ENCODE measurements at regions not wholly inside any gene's neighbourhood (a gene's known extent, or its start where the extent isn't known, plus 50 kb on each side); places are given as distances from the start of the nearest gene placed in this dataset.

GRCh38 chr2:57934659-57935058, 111.9 kb upstream of the VRK2 start:
- no peak for DNase-seq (ENCODE audit: low spot score)

- DNase-seq (ENCODE audit: low spot score) = no peak
These were observed 110.4 kb upstream of the VRK2 start for GRCh38 chr2:57936216-57936615.

- no peak for DNase-seq (ENCODE audit: low spot score)
These were observed 109.2 kb upstream of the VRK2 start for GRCh38 chr2:57937456-57937855.

GRCh38 chr2:57941816-57942215, 104.8 kb upstream of the VRK2 start:
- DNase-seq (ENCODE audit: low spot score) = no peak

- DNase-seq (ENCODE audit: low spot score) = no peak
These were observed 103.3 kb upstream of the VRK2 start for GRCh38 chr2:57943315-57943714.

DNA sequence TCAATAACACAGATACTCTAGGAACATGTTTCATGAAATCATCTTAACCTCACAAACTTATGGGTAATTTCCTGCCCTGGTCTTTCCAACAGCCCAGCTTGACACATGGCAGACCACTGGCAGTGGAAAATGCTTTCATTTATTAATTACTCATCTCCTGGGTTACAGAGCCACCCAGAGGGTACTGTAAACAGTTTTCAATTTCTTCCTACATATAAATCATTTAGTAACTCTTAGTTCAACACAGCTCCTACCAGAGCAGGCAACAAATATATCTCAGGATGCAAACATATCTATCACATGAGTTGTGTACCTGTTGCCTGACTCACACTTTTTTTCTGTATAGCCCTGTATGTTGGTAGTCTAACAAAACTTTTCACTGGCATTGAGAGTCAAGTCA, 99.2 kb upstream of the VRK2 start:
- DNase-seq (ENCODE audit: low spot score) = no peak

- DNase-seq (ENCODE audit: low spot score) = no peak
These were observed 92.6 kb upstream of the VRK2 start for GRCh38 chr2:57954020-57954419.

DNA sequence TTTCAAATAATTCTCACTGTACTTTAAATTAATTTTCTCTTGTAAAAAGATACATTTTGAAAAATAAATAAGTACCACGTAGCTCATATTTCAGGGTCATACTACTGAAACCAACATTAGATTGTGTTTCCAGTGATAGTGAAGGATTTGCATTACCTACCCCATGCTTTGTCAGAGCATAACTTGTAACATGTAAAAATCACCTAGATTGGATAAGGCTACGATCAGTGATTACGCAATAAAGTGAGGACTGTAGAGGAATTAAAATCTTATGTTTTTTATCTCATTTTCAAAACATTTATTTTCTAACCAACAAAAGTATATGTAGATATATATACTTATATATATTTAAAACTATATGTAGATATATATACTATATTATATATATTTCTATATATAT, 89.4 kb upstream of the VRK2 start:
- DNase-seq (ENCODE audit: low spot score) = no peak

- DNase-seq (ENCODE audit: low spot score) = no peak
These were observed 87.2 kb upstream of the VRK2 start for GRCh38 chr2:57959390-57959789.

DNA sequence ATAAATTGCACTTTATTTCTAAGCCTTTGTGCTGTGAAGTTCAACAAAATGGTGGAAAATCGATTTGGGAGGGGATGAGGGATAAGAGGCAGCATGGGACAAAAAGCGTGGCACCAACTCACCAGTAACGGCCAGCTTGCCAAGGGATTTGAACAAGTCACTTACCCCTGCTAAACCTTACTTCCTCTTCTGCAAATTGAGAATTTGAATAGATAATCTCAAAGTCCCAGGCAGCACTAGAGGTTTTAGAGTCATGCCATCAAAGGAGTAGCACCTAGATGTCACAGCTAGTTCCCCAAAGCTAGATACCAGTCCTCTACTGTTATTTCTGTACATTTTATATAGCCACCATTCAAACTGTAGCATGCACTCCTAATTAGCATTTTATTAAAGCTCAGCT, 83.7 kb upstream of the VRK2 start:
- DNase-seq (ENCODE audit: low spot score) = no peak

DNA sequence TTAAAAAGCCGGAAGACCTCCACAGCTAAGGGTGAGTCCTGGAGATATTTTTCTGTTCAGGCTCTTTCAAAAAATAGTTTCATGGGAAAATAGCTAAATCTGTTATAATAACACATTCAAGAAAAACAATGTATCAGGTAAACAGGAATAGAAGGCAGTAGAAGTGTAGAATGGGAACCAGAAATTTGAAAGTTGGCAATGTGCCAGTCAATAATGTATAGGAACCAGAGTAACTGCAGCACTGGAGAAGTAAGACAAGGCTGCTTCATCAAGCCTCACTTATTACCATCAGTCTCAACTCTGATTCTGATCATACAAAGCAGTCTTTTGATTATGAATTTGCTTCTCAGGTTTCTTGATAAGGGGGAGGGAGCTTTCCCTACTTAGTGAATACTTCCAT, 81.4 kb upstream of the VRK2 start:
- no peak for DNase-seq (ENCODE audit: low spot score)

DNA sequence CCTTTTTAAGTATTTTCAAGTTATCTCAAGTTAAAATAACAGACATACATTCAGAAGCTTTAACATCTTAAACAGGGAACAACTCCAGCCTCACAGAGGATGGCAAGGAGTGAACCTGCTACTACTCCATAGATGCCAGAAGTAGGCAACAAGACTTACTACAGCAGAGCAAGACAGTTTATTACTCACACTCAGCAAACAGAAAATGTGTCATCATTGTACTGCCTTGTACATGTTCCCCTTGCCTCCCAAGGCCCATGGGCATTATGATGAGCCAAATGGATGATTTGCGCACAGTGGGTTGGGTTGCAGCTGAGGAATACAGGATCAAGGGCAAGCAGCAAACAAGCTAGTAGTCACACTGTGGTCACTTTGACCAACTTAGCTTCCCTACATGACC, 80.6 kb upstream of the VRK2 start:
- DNase-seq (ENCODE audit: low spot score) = no peak

DNA sequence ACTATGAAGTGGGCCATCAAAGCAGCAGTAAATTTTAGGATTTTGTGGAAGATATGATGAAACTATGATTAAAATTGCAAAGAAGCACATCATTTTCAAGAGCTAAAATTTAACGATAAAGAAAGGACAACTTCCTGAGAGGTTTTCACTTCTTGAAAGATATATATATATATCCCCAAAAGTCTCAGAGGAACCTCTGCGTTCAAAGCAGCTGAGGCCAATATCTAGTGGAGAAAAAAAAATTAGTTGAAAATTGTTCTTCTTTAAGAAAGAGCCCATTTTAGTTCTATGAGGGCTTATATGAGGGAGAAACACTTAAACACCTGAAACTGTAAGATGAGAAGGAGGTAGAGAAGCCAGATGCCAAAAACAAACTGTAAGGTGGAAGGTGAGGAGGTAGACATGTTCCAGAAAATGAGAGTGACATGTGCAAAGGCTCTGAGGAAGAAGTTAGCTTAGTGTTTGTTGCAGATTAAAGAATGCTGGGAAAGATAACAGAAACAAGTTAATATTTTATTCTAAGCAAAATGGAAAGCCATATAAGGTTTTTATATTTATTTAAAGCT, 72.9 kb upstream of the VRK2 start:
- DNase-seq (ENCODE audit: low spot score) = no peak

DNA sequence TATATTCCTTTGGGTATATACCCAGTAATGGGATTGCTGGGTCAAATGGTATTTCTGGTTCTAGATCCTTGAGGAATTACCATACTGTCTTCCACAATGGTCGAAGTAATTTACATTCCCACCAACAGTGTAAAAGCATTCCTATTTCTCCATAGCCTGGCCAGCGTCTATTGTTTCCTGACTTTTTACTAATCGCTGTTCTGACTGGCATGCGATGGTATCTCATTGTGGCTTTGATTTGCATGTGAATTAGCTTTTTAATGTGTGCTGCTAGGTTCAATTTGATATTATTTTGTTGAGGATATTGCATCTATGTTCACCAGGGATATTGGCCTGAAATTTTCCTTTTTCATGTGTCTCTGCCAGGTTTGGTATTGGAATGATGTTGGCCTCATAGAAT, 67.4 kb upstream of the VRK2 start:
- no peak for DNase-seq (ENCODE audit: low spot score)

GRCh38 chr2:57981083-57981768, 65.4 kb upstream of the VRK2 start:
- no peak for DNase-seq (ENCODE audit: low spot score)

DNA sequence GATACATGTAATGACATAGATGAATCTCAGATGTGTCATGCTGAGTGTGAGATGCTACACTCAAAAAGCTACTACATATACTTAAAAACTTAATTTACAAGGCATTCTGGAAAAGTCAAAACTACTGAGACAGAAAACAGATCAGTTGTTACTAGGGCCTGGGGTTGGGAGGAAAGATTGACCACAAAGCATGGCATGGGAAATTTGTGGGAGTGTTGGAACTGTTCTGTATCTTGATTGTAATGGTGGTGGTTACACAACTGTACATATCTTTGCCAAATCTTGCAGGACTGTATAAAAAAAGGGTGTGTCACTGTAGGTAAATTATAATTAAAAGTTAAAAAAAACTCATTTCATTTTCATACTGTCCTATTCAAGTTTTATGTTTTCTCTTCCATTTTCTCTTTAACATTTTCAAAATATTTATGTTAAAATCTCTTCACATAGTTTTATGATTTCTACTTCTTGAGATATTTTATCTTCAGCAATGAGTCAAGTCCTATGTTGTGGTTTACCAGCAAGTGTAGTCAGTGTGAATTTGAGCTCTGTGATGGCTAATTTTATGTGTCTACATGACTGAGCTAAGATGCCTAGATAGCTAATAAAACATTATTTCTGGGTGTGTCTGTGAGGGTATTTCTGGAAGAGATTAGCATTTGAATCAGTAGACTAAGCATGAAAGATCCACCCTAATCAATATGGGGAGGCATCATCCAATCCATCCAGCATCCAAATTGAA, 58.6 kb upstream of the VRK2 start:
- DNase-seq (ENCODE audit: low spot score) = no peak

- no peak for DNase-seq (ENCODE audit: low spot score)
These were observed 56.4 kb upstream of the VRK2 start for GRCh38 chr2:57990118-57990725.
